GM21723 (cell line): ENCODE measurements at regions not wholly inside any gene's neighbourhood (a gene's known extent, or its start where the extent isn't known, plus 50 kb on each side); places are given as distances from the start of the nearest gene placed in this dataset.

Experiments
- ATAC-seq: cut with Tn5 transposase; IDR thresholded peaks from one replicate; pipeline ENCODE4 v1.9.1; 2021; ENCODE audit warnings: mild to moderate bottlenecking, moderate library complexity; ENCODE audit not compliant: unreplicated experiment

DNA sequence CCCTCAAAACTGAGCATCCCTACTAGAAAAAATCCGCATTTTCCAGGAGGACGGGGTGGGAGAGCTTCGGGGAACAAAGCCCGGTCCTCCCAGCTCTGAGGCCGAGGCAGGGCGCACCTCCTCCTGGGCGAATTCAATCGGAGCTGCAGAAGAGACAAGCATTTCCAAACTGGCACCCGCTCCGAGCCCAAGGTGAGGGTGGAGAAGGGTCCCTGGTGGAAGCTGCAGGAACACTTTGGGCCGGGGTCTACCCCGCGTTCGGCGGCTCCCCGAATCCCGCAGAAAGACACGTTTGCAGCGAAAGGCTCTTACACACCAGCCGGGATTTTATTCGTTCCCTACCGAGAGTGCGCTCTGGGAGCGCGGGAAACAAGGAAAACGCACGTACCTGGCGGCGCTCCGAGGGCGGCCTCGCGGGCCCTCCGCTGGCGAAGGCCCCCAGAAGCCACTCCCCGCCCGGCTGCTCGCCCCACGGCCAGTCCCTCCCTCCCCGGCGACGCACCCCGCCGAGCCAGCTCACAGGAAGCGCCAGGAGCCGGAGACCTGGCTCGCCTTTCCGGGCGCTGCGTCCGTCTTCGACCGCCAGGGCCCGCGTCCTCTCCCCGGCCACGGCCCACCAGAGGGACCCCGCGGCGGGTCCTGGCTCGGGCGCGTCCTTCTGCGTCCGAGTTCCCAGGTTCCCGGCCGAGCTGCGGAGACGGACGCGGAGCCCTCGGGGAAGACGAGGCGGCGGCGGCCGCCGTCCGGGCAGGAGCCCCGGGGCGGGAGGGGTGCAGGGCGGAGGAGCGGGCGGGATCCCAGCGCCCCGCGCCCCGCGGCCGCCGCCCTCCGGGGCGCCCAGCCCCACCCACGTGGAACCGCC, 49.8 kb upstream of the BAHCC1 start:
- ATAC-seq = peak; percentile 47
